ENCODE measurements at regions not wholly inside any gene's neighbourhood (a gene's known extent, or its start where the extent isn't known, plus 50 kb on each side); places are given as distances from the start of the nearest gene placed in this dataset.
"Not testable (repeated sequence)": the region's sequence is repeated elsewhere in the genome, so short reads cannot be mapped to it uniquely, and the experiment has no call there.

GRCh38 chr17:22268214-22268911, 576.0 kb downstream of the KCNJ18 start:
- Histone ChIP-seq H3K4me2 (ENCODE audit: insufficient read depth, low read length) (no peak overlapping the region), H3K27ac (ENCODE audit: low read length) (no peak overlapping the region), H3K4me3 (ENCODE audit: low read depth in 1 of 2, low read length in 2 of 2) (no peak overlapping the region), H3K36me3 (ENCODE audit: insufficient read depth, low read length) (no peaks in the 10 kb centered on the region), H4K20me1 (ENCODE audit: insufficient read depth, low read length) (no peaks in the 10 kb centered on the region), H3K9ac (ENCODE audit: low read depth, low read length) (no peak overlapping the region), H3K79me2 (ENCODE audit: insufficient read depth, low read length) (no peaks in the 10 kb centered on the region), H3K9me3 (ENCODE audit: insufficient read depth, low read length, severe bottlenecking) (peaks cover 7% of the 10 kb centered on the region), H3K4me1 (ENCODE audit: insufficient read depth, low read length) (no peaks in the 10 kb centered on the region), H2AFZ (ENCODE audit: low read depth, low read length) (no peak overlapping the region), H3K27me3 (ENCODE audit: insufficient read depth, low read length, poor library complexity) (no peaks in the 10 kb centered on the region)
- TF ChIP-seq EZH2 (IDR thresholded peaks at IDR 0.05; ENCODE audit: borderline replicate concordance, low read depth, low read length, severe bottlenecking): no peak
- TF ChIP-seq, protein P1, sequence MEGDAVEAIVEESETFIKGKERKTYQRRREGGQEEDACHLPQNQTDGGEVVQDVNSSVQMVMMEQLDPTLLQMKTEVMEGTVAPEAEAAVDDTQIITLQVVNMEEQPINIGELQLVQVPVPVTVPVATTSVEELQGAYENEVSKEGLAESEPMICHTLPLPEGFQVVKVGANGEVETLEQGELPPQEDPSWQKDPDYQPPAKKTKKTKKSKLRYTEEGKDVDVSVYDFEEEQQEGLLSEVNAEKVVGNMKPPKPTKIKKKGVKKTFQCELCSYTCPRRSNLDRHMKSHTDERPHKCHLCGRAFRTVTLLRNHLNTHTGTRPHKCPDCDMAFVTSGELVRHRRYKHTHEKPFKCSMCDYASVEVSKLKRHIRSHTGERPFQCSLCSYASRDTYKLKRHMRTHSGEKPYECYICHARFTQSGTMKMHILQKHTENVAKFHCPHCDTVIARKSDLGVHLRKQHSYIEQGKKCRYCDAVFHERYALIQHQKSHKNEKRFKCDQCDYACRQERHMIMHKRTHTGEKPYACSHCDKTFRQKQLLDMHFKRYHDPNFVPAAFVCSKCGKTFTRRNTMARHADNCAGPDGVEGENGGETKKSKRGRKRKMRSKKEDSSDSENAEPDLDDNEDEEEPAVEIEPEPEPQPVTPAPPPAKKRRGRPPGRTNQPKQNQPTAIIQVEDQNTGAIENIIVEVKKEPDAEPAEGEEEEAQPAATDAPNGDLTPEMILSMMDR (IDR thresholded peaks at IDR 0.05; ENCODE audit: borderline replicate concordance, extremely low read depth, low read length, poor library complexity, severe bottlenecking): no peak
- DNase-seq: no peak
- ATAC-seq (ENCODE audit: insufficient read depth, low read depth): no peak

DNA sequence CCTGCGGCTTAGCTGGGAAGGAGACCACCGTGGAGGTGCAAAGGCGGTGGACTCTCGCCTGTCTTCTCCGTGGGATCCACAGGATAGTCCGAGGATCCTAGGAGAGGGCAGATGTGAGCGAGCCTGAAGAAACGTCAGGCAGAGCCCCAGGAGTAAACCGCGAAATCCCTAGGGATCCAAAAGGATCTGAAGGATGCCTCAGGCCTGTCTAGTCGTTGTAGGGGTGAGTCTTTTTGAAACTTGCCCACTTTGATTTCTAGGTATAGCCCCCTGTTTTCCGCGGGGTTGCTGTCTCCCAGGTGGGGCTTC, 576.5 kb downstream of the KCNJ18 start:
- Histone ChIP-seq H3K36me3 (ENCODE audit: insufficient read depth, low read length) (no peaks in the 10 kb centered on the region), H3K79me2 (ENCODE audit: insufficient read depth, low read length) (no peaks in the 10 kb centered on the region)

GRCh38 chr17:22270381-22270780, 578.1 kb downstream of the KCNJ18 start:
- Histone ChIP-seq H3K9ac (ENCODE audit: low read depth, low read length) (no peak overlapping the region), H3K27me3 (ENCODE audit: insufficient read depth, low read length, poor library complexity) (no peaks in the 10 kb centered on the region), H3K27ac (ENCODE audit: low read length) (no peak overlapping the region), H3K36me3 (ENCODE audit: insufficient read depth, low read length) (no peaks in the 10 kb centered on the region), H3K4me1 (ENCODE audit: insufficient read depth, low read length) (no peaks in the 10 kb centered on the region), H3K79me2 (ENCODE audit: insufficient read depth, low read length) (no peaks in the 10 kb centered on the region), H4K20me1 (ENCODE audit: insufficient read depth, low read length) (no peaks in the 10 kb centered on the region), H3K9me3 (ENCODE audit: insufficient read depth, low read length, severe bottlenecking) (peaks cover 7% of the 10 kb centered on the region), H2AFZ (ENCODE audit: low read depth, low read length) (no peak overlapping the region), H3K4me2 (ENCODE audit: insufficient read depth, low read length) (no peak overlapping the region), H3K4me3 (ENCODE audit: low read depth in 1 of 2, low read length in 2 of 2) (no peak overlapping the region)
- DNase-seq (no peak), ATAC-seq (ENCODE audit: insufficient read depth, low read depth) (no peak)
- TF ChIP-seq EZH2 (IDR thresholded peaks at IDR 0.05; ENCODE audit: borderline replicate concordance, low read depth, low read length, severe bottlenecking): no peak
- TF ChIP-seq, protein P1 (IDR thresholded peaks at IDR 0.05; ENCODE audit: borderline replicate concordance, extremely low read depth, low read length, poor library complexity, severe bottlenecking): no peak

More for the DNA sequence above, 576.5 kb downstream of the KCNJ18 start:
- Histone ChIP-seq H3K27ac (ENCODE audit: low read length) (no peak overlapping the region), H3K4me3 (ENCODE audit: low read depth in 1 of 2, low read length in 2 of 2) (no peak overlapping the region), H3K27me3 (ENCODE audit: insufficient read depth, low read length, poor library complexity) (no peaks in the 10 kb centered on the region), H3K9me3 (ENCODE audit: insufficient read depth, low read length, severe bottlenecking) (peaks cover 7% of the 10 kb centered on the region), H4K20me1 (ENCODE audit: insufficient read depth, low read length) (no peaks in the 10 kb centered on the region), H2AFZ (ENCODE audit: low read depth, low read length) (no peak overlapping the region), H3K9ac (ENCODE audit: low read depth, low read length) (no peak overlapping the region), H3K4me2 (ENCODE audit: insufficient read depth, low read length) (no peak overlapping the region), H3K4me1 (ENCODE audit: insufficient read depth, low read length) (no peaks in the 10 kb centered on the region)
- DNase-seq: no peak
- no peak for TF ChIP-seq EZH2 (IDR thresholded peaks at IDR 0.05; ENCODE audit: borderline replicate concordance, low read depth, low read length, severe bottlenecking)
- TF ChIP-seq, protein P1 (IDR thresholded peaks at IDR 0.05; ENCODE audit: borderline replicate concordance, extremely low read depth, low read length, poor library complexity, severe bottlenecking): no peak
- ATAC-seq (ENCODE audit: insufficient read depth, low read depth): no peak

GRCh38 chr17:22270809-22271208, 578.5 kb downstream of the KCNJ18 start:
- not testable (repeated sequence) for H3K36me3 ChIP-seq (ENCODE audit: insufficient read depth, low read length)

More at GRCh38 chr17:22270809-22271208, 578.5 kb downstream of the KCNJ18 start:
- H3K79me2 ChIP-seq (ENCODE audit: insufficient read depth, low read length); H3K4me2 ChIP-seq (ENCODE audit: insufficient read depth, low read length); H3K4me3 ChIP-seq (ENCODE audit: low read depth in 1 of 2, low read length in 2 of 2); ATAC-seq (ENCODE audit: insufficient read depth, low read depth); H3K9me3 ChIP-seq (ENCODE audit: insufficient read depth, low read length, severe bottlenecking); H3K27me3 ChIP-seq (ENCODE audit: insufficient read depth, low read length, poor library complexity); DNase-seq; H4K20me1 ChIP-seq (ENCODE audit: insufficient read depth, low read length); H3K4me1 ChIP-seq (ENCODE audit: insufficient read depth, low read length); H3K9ac ChIP-seq (ENCODE audit: low read depth, low read length); H3K27ac ChIP-seq (ENCODE audit: low read length); H2AFZ ChIP-seq (ENCODE audit: low read depth, low read length): not testable (repeated sequence)
